ENCODE measurements at regions not wholly inside any gene's neighbourhood (a gene's known extent, or its start where the extent isn't known, plus 50 kb on each side); places are given as distances from the start of the nearest gene placed in this dataset.
"Not testable (repeated sequence)": the region's sequence is repeated elsewhere in the genome, so short reads cannot be mapped to it uniquely, and the experiment has no call there.

DNA sequence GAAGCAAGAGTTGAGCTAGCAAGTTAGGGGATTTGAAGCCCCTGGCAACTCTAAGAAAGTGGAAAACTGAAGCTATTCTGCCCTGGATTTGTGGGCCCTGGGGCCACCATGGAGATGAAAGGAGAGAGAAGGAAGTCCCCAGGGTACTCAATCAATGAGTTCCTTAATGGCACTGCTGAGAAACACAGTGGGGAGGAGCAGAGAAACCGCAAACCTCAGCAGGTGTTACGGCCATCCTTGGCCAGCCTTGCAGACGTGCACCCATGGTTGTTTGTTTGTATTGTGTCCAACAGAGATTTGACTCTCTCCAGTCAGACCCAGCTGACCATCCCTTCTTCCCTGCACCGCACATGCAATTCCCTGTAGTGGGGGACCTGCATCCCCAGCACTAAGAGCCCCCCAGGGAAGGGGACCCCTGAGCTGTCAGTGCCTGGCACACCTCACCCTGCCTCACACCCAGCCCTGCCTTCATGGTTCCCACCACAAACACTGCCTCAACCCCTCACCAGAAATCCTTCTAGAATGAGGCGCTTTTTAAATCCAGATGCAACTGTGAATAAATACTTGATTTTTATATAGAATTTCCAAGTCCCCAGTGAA lies 255.3 kb downstream of the SH3BP4 start:
- no peak for DNase-seq (ENCODE audit: extremely low read depth in 1 of 11, low read depth in 9 of 11, low spot score in 4 of 11)

DNA sequence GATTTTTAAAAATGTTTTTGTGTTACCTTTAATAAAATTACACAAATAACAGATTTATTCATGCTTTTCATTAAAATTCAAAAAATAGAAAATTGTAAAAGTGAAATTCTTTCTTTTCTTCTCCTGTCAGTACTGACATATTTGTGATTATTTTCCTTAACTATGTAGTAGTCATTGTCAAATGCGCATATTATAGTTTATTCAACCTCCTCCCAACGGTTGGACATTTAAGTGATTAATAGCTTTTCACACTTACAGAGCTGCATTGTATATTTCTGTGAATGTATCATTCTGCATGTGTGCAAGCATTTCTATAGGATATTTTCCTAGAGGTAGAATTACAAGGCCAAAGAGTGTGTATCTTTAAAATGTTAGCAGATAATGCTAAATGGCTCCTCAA lies 259.2 kb downstream of the SH3BP4 start:
- no peak for DNase-seq (ENCODE audit: extremely low read depth in 1 of 11, low read depth in 9 of 11, low spot score in 4 of 11)

DNA sequence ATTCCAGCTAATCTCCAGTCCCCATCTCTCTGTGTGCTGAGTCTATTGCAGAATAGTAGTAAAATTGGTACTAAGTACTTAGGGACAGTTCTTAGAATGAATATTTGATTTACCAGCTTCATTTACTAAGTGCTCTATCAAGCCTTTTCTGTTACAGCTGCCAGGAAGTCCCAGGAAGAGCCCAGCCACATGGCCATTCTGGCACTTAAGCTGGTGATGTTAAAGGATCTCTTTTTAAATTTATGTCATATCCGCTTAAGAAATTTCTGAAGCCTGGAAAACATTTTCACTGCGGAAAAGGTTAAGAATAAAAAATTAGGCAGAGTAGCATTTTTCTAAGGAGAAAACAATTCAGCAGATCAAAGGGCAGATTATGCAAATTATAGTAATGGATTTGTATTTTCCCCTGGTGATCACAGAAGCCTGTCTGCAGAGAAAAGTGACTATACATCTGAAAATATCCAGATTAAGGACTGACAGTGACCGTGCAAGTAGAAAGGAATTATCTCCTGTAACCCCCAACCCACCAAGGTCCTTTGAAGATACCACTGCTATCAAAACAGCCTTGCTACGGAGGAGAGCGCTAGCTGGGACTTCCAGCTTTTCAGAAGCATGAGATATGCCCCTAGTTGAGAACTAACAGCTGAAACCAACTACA lies 260.8 kb downstream of the SH3BP4 start:
- DNase-seq (ENCODE audit: extremely low read depth in 1 of 11, low read depth in 9 of 11, low spot score in 4 of 11): no peak

DNA sequence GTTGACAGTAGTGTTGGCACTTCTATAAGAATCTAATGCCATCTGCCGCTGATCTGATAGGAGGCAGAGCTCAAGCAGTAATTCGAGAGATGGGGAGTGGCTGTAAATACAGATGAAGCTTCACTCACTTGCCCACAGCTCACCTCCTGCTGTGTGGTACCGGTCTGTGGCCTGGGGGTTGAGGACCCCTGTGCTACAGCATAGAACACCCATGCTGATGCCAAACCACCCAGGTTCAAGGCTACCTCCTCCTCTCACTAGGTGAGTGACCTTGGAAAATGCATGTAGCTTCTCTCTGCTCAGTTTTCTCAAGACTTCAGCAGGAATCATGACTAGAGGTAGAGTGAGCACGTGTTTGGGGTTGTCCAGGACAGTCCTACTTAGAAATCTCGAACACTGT lies 263.4 kb downstream of the SH3BP4 start:
- DNase-seq (ENCODE audit: extremely low read depth in 1 of 11, low read depth in 9 of 11, low spot score in 4 of 11): no peak

- DNase-seq (ENCODE audit: extremely low read depth in 1 of 11, low read depth in 9 of 11, low spot score in 4 of 11): no peak
These were observed 265.1 kb downstream of the SH3BP4 start for GRCh38 chr2:235216901-235217300.

DNA sequence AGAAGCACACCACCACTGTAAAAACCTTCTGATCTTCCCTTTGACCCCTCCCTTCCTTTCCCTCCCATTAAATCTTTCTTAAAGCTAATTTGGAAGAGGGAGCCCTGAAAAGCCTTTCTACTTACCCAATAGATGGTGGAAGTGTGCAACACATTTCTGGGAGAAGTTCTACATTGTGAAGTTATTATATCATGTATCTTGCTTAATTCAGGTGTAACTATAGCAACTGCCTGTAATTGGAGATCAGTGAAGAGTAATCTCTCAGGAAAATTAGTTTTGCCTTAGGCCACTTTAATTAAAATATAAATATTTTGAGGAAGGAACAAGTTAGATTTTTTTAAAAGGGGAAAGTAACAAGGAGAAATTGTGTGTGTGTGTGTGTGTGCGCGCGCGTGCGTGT lies 266.0 kb downstream of the SH3BP4 start:
- DNase-seq (ENCODE audit: extremely low read depth in 1 of 11, low read depth in 9 of 11, low spot score in 4 of 11): no peak

GRCh38 chr2:235218486-235218907 lies 266.7 kb downstream of the SH3BP4 start:
- no peak for DNase-seq (ENCODE audit: extremely low read depth in 1 of 11, low read depth in 9 of 11, low spot score in 4 of 11)

DNA sequence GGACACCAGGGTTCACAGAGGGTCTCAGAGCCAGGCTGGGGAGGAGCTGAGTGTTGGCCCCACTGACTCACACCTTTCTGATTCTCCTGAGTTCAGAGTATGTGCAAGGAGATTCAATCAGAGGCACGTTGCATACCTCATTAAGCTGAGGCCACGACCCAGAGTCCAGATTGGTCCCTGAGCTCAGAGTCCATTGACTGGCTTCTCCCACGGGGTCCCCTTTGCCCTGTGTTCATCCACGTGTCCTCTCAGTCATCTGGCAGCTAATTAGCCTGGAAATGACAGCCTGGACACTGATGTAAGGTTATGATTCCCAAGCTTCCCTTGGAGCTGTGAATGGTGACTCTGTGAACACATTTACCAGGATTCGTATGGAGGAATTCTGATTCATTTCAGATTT lies 267.2 kb downstream of the SH3BP4 start:
- no peak for DNase-seq (ENCODE audit: extremely low read depth in 1 of 11, low read depth in 9 of 11, low spot score in 4 of 11)

GRCh38 chr2:235220331-235220730 lies 268.5 kb downstream of the SH3BP4 start:
- no peak for DNase-seq (ENCODE audit: extremely low read depth in 1 of 11, low read depth in 9 of 11, low spot score in 4 of 11)

GRCh38 chr2:235223011-235223410 lies 270.8 kb upstream of the AGAP1 start:
- no peak for DNase-seq (ENCODE audit: extremely low read depth in 1 of 11, low read depth in 9 of 11, low spot score in 4 of 11)

DNA sequence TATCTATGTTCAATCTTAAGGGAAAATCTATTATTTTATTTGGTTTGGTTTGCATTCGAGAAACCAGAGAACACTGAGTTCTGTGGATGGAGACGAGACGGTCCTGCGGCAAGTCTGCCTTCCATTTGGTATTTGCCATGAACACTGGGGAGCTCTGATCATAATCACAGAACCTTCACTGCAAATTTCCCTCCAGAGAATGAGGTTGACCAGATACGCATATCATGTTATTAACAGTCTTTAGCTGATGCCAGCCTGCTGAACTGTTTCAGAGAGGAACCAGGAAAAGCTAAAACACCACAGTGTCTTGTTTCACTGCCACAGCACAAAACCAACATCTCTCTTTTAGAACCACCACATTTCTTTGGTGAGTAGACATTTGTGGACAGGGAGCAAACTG lies 269.4 kb upstream of the AGAP1 start:
- DNase-seq (ENCODE audit: extremely low read depth in 1 of 11, low read depth in 9 of 11, low spot score in 4 of 11): no peak

- DNase-seq (ENCODE audit: extremely low read depth in 1 of 11, low read depth in 9 of 11, low spot score in 4 of 11): no peak
These were observed 268.6 kb upstream of the AGAP1 start for GRCh38 chr2:235225261-235225660.

GRCh38 chr2:235227590-235227989 lies 266.3 kb upstream of the AGAP1 start:
- no peak for DNase-seq (ENCODE audit: extremely low read depth in 1 of 11, low read depth in 9 of 11, low spot score in 4 of 11)

DNA sequence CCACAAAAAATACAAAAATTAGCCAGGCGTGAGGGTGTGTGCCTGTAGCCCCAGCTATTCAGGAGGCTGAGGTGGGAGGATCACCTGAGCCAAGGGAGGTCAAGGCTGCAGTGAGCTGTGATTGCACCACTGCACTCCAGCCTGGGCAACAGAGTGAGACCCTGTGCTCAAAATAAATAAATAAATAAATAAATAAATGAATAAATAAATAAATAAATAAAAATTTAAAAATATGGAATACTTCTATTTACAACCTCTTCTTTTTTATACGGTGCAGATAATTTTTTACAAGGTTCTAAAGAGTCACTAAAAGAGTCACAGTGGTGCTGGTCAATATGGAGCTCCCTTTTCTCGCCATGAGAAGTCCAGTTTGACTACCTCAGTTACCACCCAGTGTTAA lies 265.4 kb upstream of the AGAP1 start:
- not testable (repeated sequence) for DNase-seq (ENCODE audit: extremely low read depth in 1 of 11, low read depth in 9 of 11, low spot score in 4 of 11)

- no peak for DNase-seq (ENCODE audit: extremely low read depth in 1 of 11, low read depth in 9 of 11, low spot score in 4 of 11)
These were observed 264.6 kb upstream of the AGAP1 start for GRCh38 chr2:235229236-235229635.

- no peak for DNase-seq (ENCODE audit: extremely low read depth in 1 of 11, low read depth in 9 of 11, low spot score in 4 of 11)
These were observed 262.8 kb upstream of the AGAP1 start for GRCh38 chr2:235230821-235231601.

GRCh38 chr2:235232449-235233433 lies 261.1 kb upstream of the AGAP1 start:
- no peak for DNase-seq (ENCODE audit: extremely low read depth in 1 of 11, low read depth in 9 of 11, low spot score in 4 of 11)

GRCh38 chr2:235234736-235235135 lies 259.1 kb upstream of the AGAP1 start:
- DNase-seq (ENCODE audit: extremely low read depth in 1 of 11, low read depth in 9 of 11, low spot score in 4 of 11): no peak
